ENCODE measurements at regions not wholly inside any gene's neighbourhood (a gene's known extent, or its start where the extent isn't known, plus 50 kb on each side); places are given as distances from the start of the nearest gene placed in this dataset.
"Not testable (repeated sequence)": the region's sequence is repeated elsewhere in the genome, so short reads cannot be mapped to it uniquely, and the experiment has no call there.

GRCh38 chr12:31801872-31802271, 73.1 kb upstream of the AMN1 start:
- intact Hi-C loops (cut with DNase I; ENCODE audit: low total_unique reads): no loop called here
- H3K4me3 ChIP-seq: no peak overlapping the region
- DNase-seq: no peak
- WGBS, 5 donors: 68 to 88% (median 83%) methylated on average over 4 of the region's 4 CpGs
- H3K36me3 ChIP-seq: peaks cover 0 to 6% (median 0%) of the 10 kb centered on the region in 6 donors
- no peaks in the 10 kb centered on the region for H3K9me3 ChIP-seq
- peaks cover 0 to 30% (median 7%) of the 10 kb centered on the region in 6 donors for H3K4me1 ChIP-seq
- no peaks in the 10 kb centered on the region for H3K27me3 ChIP-seq (replicated peaks in 1 of 7)
- H3K27ac ChIP-seq: no peak overlapping the region
- TF ChIP-seq POLR2A (IDR thresholded peaks at IDR 0.05) (no peak), POLR2AphosphoS5 (IDR thresholded peaks at IDR 0.05) (no peak), CTCF (IDR thresholded peaks at IDR 0.05 in 8 of 11, conservative IDR thresholded peaks at IDR 0.05 in 3 of 11) (no peak)

- intact Hi-C loops (cut with DNase I; ENCODE audit: low total_unique reads): no loop called here
- H3K4me1 ChIP-seq: peaks cover 0 to 20% (median 5%) of the 10 kb centered on the region in 6 donors
- H3K9me3 ChIP-seq: no peaks in the 10 kb centered on the region
- no peak for TF ChIP-seq CTCF (IDR thresholded peaks at IDR 0.05 in 8 of 11, conservative IDR thresholded peaks at IDR 0.05 in 3 of 11)
- TF ChIP-seq POLR2A (IDR thresholded peaks at IDR 0.05): no peak
- peak in 1 of 3 donors; percentile 17 for TF ChIP-seq POLR2AphosphoS5 (IDR thresholded peaks at IDR 0.05)
- 67 to 79% (median 74%) methylated on average over 13 of the region's 13 CpGs for WGBS, 5 donors
- H3K27me3 ChIP-seq (replicated peaks in 1 of 7): no peaks in the 10 kb centered on the region
- H3K4me3 ChIP-seq: no peak overlapping the region
- H3K27ac ChIP-seq: peak overlapping the region; percentile 27 to 80 (median 66)
- DNase-seq: no peak
- peaks cover 0 to 6% (median 0%) of the 10 kb centered on the region in 6 donors for H3K36me3 ChIP-seq
Observed at GRCh38 chr12:31797230-31797872, 68.5 kb upstream of the AMN1 start.

- peaks cover 0 to 5% (median 0%) of the 10 kb centered on the region in 6 donors for H3K36me3 ChIP-seq
- peaks cover 0 to 20% (median 5%) of the 10 kb centered on the region in 6 donors for H3K4me1 ChIP-seq
- no peak for DNase-seq
- 93 to 95% (median 94%) methylated on average over 11 of the region's 11 CpGs for WGBS, 5 donors
- TF ChIP-seq CTCF (IDR thresholded peaks at IDR 0.05 in 8 of 11, conservative IDR thresholded peaks at IDR 0.05 in 3 of 11) (no peak), POLR2A (IDR thresholded peaks at IDR 0.05) (no peak), POLR2AphosphoS5 (IDR thresholded peaks at IDR 0.05) (no peak)
- peaks cover 0 to 2% (median 0%) of the 10 kb centered on the region in 8 donors for H3K9me3 ChIP-seq
- no peak overlapping the region for H3K4me3 ChIP-seq
- intact Hi-C loops (cut with DNase I; ENCODE audit: low total_unique reads): no loop called here
- H3K27ac ChIP-seq: peak overlapping the region in 2 of 8 donors; percentile 64 to 72
- H3K27me3 ChIP-seq (replicated peaks in 1 of 7): no peaks in the 10 kb centered on the region
Observed at GRCh38 chr12:31796270-31796951, 67.6 kb upstream of the AMN1 start.

GRCh38 chr12:31794745-31795144, 65.9 kb upstream of the AMN1 start:
- Histone ChIP-seq H3K4me1 (peaks cover 0 to 35% (median 5%) of the 10 kb centered on the region in 6 donors), H3K27ac (no peak overlapping the region), H3K9me3 (peaks cover 0 to 2% (median 0%) of the 10 kb centered on the region in 8 donors), H3K27me3 (replicated peaks in 1 of 7) (no peaks in the 10 kb centered on the region), H3K36me3 (no peaks in the 10 kb centered on the region), H3K4me3 (no peak overlapping the region)
- TF ChIP-seq CTCF (IDR thresholded peaks at IDR 0.05 in 8 of 11, conservative IDR thresholded peaks at IDR 0.05 in 3 of 11) (no peak), POLR2A (IDR thresholded peaks at IDR 0.05) (no peak), POLR2AphosphoS5 (IDR thresholded peaks at IDR 0.05) (no peak)
- intact Hi-C loops (cut with DNase I; ENCODE audit: low total_unique reads): no loop called here
- no peak for DNase-seq
- WGBS, 5 donors: 72 to 88% (median 74%) methylated on average over 5 of the region's 5 CpGs

- H3K4me3 ChIP-seq; H3K9me3 ChIP-seq; H3K27me3 ChIP-seq (replicated peaks in 1 of 7); DNase-seq; H3K27ac ChIP-seq; H3K36me3 ChIP-seq; intact Hi-C loops (cut with DNase I; ENCODE audit: low total_unique reads): not testable (repeated sequence)
- WGBS, 5 donors: 77 to 93% (median 87%) methylated on average over 3 of the region's 3 CpGs
- H3K4me1 ChIP-seq: peaks cover 0 to 19% (median 0%) of the 10 kb centered on the region in 6 donors
Observed at GRCh38 chr12:31791265-31791664, 62.4 kb upstream of the AMN1 start.

All from spleen (tissue), 11 donors.